ENCODE measurements at regions not wholly inside any gene's neighbourhood (a gene's known extent, or its start where the extent isn't known, plus 50 kb on each side); places are given as distances from the start of the nearest gene placed in this dataset.

DNA sequence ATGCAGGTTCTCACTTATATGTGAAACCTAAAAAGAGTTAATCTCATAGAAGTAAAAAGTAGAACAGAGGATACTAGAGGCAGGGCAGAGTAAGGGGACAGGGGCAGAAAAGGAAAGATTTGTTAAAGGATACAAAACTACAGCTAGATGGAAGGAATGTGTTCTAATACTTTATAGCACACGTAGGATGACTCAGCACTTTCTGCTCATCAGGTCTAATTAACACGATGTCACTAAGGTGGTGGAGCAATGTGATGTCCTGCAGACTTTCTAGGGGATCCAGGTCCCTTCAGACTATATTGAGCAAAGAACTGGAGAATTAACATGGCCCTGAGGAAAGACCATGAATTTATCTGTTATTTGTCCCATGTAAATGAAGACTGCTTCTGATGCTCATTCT, 80.8 kb upstream of the CMKLR1 start (continued):
- TF ChIP-seq, protein P1, sequence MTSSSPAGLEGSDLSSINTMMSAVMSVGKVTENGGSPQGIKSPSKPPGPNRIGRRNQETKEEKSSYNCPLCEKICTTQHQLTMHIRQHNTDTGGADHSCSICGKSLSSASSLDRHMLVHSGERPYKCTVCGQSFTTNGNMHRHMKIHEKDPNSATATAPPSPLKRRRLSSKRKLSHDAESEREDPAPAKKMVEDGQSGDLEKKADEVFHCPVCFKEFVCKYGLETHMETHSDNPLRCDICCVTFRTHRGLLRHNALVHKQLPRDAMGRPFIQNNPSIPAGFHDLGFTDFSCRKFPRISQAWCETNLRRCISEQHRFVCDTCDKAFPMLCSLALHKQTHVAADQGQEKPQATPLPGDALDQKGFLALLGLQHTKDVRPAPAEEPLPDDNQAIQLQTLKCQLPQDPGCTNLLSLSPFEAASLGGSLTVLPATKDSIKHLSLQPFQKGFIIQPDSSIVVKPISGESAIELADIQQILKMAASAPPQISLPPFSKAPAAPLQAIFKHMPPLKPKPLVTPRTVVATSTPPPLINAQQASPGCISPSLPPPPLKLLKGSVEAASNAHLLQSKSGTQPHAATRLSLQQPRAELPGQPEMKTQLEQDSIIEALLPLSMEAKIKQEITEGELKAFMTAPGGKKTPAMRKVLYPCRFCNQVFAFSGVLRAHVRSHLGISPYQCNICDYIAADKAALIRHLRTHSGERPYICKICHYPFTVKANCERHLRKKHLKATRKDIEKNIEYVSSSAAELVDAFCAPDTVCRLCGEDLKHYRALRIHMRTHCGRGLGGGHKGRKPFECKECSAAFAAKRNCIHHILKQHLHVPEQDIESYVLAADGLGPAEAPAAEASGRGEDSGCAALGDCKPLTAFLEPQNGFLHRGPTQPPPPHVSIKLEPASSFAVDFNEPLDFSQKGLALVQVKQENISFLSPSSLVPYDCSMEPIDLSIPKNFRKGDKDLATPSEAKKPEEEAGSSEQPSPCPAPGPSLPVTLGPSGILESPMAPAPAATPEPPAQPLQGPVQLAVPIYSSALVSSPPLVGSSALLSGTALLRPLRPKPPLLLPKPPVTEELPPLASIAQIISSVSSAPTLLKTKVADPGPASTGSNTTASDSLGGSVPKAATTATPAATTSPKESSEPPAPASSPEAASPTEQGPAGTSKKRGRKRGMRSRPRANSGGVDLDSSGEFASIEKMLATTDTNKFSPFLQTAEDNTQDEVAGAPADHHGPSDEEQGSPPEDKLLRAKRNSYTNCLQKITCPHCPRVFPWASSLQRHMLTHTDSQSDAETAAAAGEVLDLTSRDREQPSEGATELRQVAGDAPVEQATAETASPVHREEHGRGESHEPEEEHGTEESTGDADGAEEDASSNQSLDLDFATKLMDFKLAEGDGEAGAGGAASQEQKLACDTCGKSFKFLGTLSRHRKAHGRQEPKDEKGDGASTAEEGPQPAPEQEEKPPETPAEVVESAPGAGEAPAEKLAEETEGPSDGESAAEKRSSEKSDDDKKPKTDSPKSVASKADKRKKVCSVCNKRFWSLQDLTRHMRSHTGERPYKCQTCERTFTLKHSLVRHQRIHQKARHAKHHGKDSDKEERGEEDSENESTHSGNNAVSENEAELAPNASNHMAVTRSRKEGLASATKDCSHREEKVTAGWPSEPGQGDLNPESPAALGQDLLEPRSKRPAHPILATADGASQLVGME (CRISPR knock-in tag; IDR thresholded peaks at IDR 0.05): no peak
- TF ChIP-seq BACH1 (tag; IDR thresholded peaks at IDR 0.05): peak; percentile 86; the same call in 1 of the 2 replicates
- TF ChIP-seq FOXJ2 (tag; IDR thresholded peaks at IDR 0.05): no peak
- TF ChIP-seq CHD4 (IDR thresholded peaks at IDR 0.05; ENCODE audit: insufficient read depth, insufficient replicate concordance, low read depth, low read length, poor library complexity, severe bottlenecking): no peak
- TF ChIP-seq ATF1 (CRISPR knock-in tag; IDR thresholded peaks at IDR 0.05): no peak
- TF ChIP-seq ATF1 (tag; IDR thresholded peaks at IDR 0.05): no peak
- no peak for TF ChIP-seq KLF10 (CRISPR knock-in tag; IDR thresholded peaks at IDR 0.05)

Measured in K562 (cell line).